T-cell (primary cell): ENCODE measurements at regions not wholly inside any gene's neighbourhood (a gene's known extent, or its start where the extent isn't known, plus 50 kb on each side); places are given as distances from the start of the nearest gene placed in this dataset.

Experiments
- ATAC-seq, 4 experiments: fragments of 200-7000 bp in 3 of 4; fragments of 150-1000 bp in 1 of 4; cut with Tn5 transposase; replicated peaks in 1 of 4; 1 replicate in 3 of 4; 2 replicates in 1 of 4; pipeline ENCODE4 v1.10.0; 2021; ENCODE audit warnings: moderate library complexity in 3 of 4, mild to moderate bottlenecking in 2 of 4, moderate number of reproducible peaks in 1 of 4
- CTCF ChIA-PET, 2 donors: fragments of 300-600 bp; sonication (Branson Sonifier 250); formaldehyde crosslinking; loops; one replicate each; lab custom pipeline; 2022; ENCODE audit warnings: antibody characterized with exemption in 2 of 2; lab: Charles Lee
- POLR2A ChIA-PET, 2 donors: fragments of 300-600 bp; sonication (Branson Sonifier 250); formaldehyde crosslinking; loops; one replicate each; lab custom pipeline; 2022; ENCODE audit warnings: antibody characterized with exemption in 2 of 2; lab: Charles Lee
- DNase-seq, 35 experiments: peaks; one replicate each; pipeline versions ENCODE4 v3.0.0 to v3.0.0-alpha.2; 2013 to 2023
- H3K27ac ChIP-seq: one replicate; pipeline ENCODE4 v1.5.1; 2013; ENCODE audit warnings: low read length
- H3K27me3 ChIP-seq, 2 experiments: replicated peaks in 1 of 2; 1 replicate in 1 of 2; 2 replicates in 1 of 2; pipeline versions ENCODE4 v1.6.1 to v1.7.0; 2013; ENCODE audit warnings: low read length in 1 of 2, mixed read lengths in 1 of 2; ENCODE audit not compliant: control insufficient read depth in 2 of 2, insufficient read depth in 2 of 2; ENCODE audit errors: extremely low read depth in 1 of 2
- H3K36me3 ChIP-seq, 2 donors: 1 replicate in 1 of 2; 2 replicates in 1 of 2; pipeline versions ENCODE4 v1.6.1 to v1.7.0; 2013; ENCODE audit warnings: low read length in 1 of 2; ENCODE audit not compliant: control insufficient read depth in 2 of 2, insufficient read depth in 1 of 2; ENCODE audit errors: extremely low read depth in 1 of 2
- H3K4me1 ChIP-seq, 2 experiments: 1 replicate in 1 of 2; 2 replicates in 1 of 2; pipeline versions ENCODE4 v1.6.1 to v1.7.0; 2013; ENCODE audit warnings: low read length in 2 of 2, mixed read lengths in 1 of 2; ENCODE audit not compliant: insufficient read depth in 2 of 2, control insufficient read depth in 1 of 2; ENCODE audit errors: extremely low read depth in 1 of 2
- H3K4me3 ChIP-seq, 2 donors: 1 replicate in 1 of 2; 2 replicates in 1 of 2; pipeline versions ENCODE4 v1.5.1 to v1.7.0; 2013; ENCODE audit warnings: mild to moderate bottlenecking in 2 of 2, low read length in 1 of 2, moderate library complexity in 1 of 2; ENCODE audit not compliant: control insufficient read depth in 1 of 2; ENCODE audit errors: extremely low read depth in 1 of 2
- H3K9me3 ChIP-seq: 2 replicates; pipeline ENCODE4 v1.7.0; 2013
- H3K27ac Mint-ChIP-seq, 2 donors: one replicate each; pipeline ENCODE4 v1.8.0; 2020 to 2021; ENCODE audit warnings: mild to moderate bottlenecking in 2 of 2, mixed read lengths in 2 of 2
- H3K27me3 Mint-ChIP-seq, 2 donors: one replicate each; pipeline ENCODE4 v1.8.0; 2021 to 2022; ENCODE audit warnings: mixed read lengths in 2 of 2
- H3K36me3 Mint-ChIP-seq: one replicate; pipeline ENCODE4 v1.8.0; 2021; ENCODE audit warnings: mixed read lengths
- H3K4me1 Mint-ChIP-seq, 3 donors: one replicate each; pipeline ENCODE4 v1.8.0; 2020 to 2022; ENCODE audit warnings: mixed read lengths in 3 of 3, mild to moderate bottlenecking in 1 of 3
- H3K4me3 Mint-ChIP-seq, 3 donors: one replicate each; pipeline ENCODE4 v1.8.0; 2020 to 2022; ENCODE audit warnings: mild to moderate bottlenecking in 3 of 3, mixed read lengths in 3 of 3, moderate library complexity in 3 of 3
- H3K9me3 Mint-ChIP-seq, 3 donors: one replicate each; pipeline ENCODE4 v1.8.0; 2020 to 2022; ENCODE audit warnings: mixed read lengths in 3 of 3
- WGBS: methylation state at CpG from one replicate; pipeline ENCODE4 v1.1.5; 2013; ENCODE audit warnings: missing lambda C conversion rate; ENCODE audit not compliant: insufficient coverage; 5-methylcytosine and 5-hydroxymethylcytosine counted together

GRCh38 chr17:37847102-37847501 lies 77.1 kb upstream of the TBC1D3K start:
- H3K4me3 Mint-ChIP-seq, result no peak overlapping the region
- peaks cover 0 to 14% of the 10 kb centered on the region in 2 experiments for H3K4me1 ChIP-seq
- DNase-seq (no peak), ATAC-seq (no peak)
- H3K4me3 ChIP-seq, result no peak overlapping the region
- H3K4me1 Mint-ChIP-seq, result peaks cover 9 to 21% (median 14%) of the 10 kb centered on the region in 3 donors
- H3K36me3 Mint-ChIP-seq, result no peaks in the 10 kb centered on the region
- H3K9me3 ChIP-seq, result no peaks in the 10 kb centered on the region
- H3K27ac Mint-ChIP-seq, result no peak overlapping the region
- CTCF ChIA-PET, result no interaction called here
- WGBS, result 74% methylated on average over 6 of the region's 7 CpGs
- H3K27ac ChIP-seq, result no peak overlapping the region
- peaks cover 0 to 33% of the 10 kb centered on the region in 2 experiments for H3K27me3 ChIP-seq
- H3K9me3 Mint-ChIP-seq, result no peaks in the 10 kb centered on the region
- H3K27me3 Mint-ChIP-seq, result peaks cover 4 to 20% of the 10 kb centered on the region in 2 donors
- H3K36me3 ChIP-seq, result no peaks in the 10 kb centered on the region
- POLR2A ChIA-PET, result no interaction called here

GRCh38 chr17:37844977-37845293 lies 79.3 kb upstream of the TBC1D3K start:
- H3K27me3 ChIP-seq, result peaks cover 0 to 37% of the 10 kb centered on the region in 2 experiments
- peak overlapping the region; percentile 25 to 66 (median 60) for H3K4me3 Mint-ChIP-seq
- no peak overlapping the region for H3K27ac Mint-ChIP-seq
- DNase-seq (no peak), ATAC-seq (no peak)
- H3K27ac ChIP-seq, result no peak overlapping the region
- H3K9me3 Mint-ChIP-seq, result no peaks in the 10 kb centered on the region
- ChIA-PET POLR2A (no interaction called here), CTCF (no interaction called here)
- no peaks in the 10 kb centered on the region for H3K36me3 ChIP-seq
- no peaks in the 10 kb centered on the region for H3K36me3 Mint-ChIP-seq
- 70% methylated on average over 13 of the region's 15 CpGs for WGBS
- H3K4me1 Mint-ChIP-seq, result peaks cover 9 to 21% (median 14%) of the 10 kb centered on the region in 3 donors
- H3K4me1 ChIP-seq, result peaks cover 0 to 14% of the 10 kb centered on the region in 2 experiments
- H3K4me3 ChIP-seq, result peak overlapping the region in 1 of 2 donors; percentile 58
- H3K9me3 ChIP-seq, result no peaks in the 10 kb centered on the region
- H3K27me3 Mint-ChIP-seq, result peaks cover 9 to 31% of the 10 kb centered on the region in 2 donors

- H3K27me3 ChIP-seq, result peaks cover 0 to 40% of the 10 kb centered on the region in 2 experiments
- peak overlapping the region; percentile 58 to 66 (median 60) for H3K4me3 Mint-ChIP-seq
- peaks cover 0 to 14% of the 10 kb centered on the region in 2 experiments for H3K4me1 ChIP-seq
- ATAC-seq (peak; percentile 72 to 82 (median 74)), DNase-seq (peak in 31 of 35 experiments; percentile 6 to 44 (median 24))
- no peaks in the 10 kb centered on the region for H3K36me3 Mint-ChIP-seq
- no peaks in the 10 kb centered on the region for H3K9me3 Mint-ChIP-seq
- peak overlapping the region; percentile 14 to 58 for H3K4me3 ChIP-seq
- POLR2A ChIA-PET, result interaction anchor here in 1 of 2 donors (0.6 kb wide), 1 partner anchor 1444 kb away, joined by 3 read pairs; no protein-coding TSS in a partner anchor
- 29% methylated on average over 26 of the region's 29 CpGs for WGBS
- H3K9me3 ChIP-seq, result no peaks in the 10 kb centered on the region
- H3K27me3 Mint-ChIP-seq, result peaks cover 9 to 35% of the 10 kb centered on the region in 2 donors
- H3K27ac ChIP-seq, result no peak overlapping the region
- H3K36me3 ChIP-seq, result no peaks in the 10 kb centered on the region
- H3K27ac Mint-ChIP-seq, result no peak overlapping the region
- H3K4me1 Mint-ChIP-seq, result peaks cover 9 to 21% (median 14%) of the 10 kb centered on the region in 3 donors
- CTCF ChIA-PET, result no interaction called here
These were observed 79.8 kb upstream of the TBC1D3K start for GRCh38 chr17:37844158-37844976.

GRCh38 chr17:37842401-37842800 lies 81.8 kb upstream of the TBC1D3K start:
- no peaks in the 10 kb centered on the region for H3K36me3 Mint-ChIP-seq
- ChIA-PET POLR2A (no interaction called here), CTCF (interaction anchor here in 1 of 2 donors (0.7 kb wide), 1 partner anchor 565 kb away, joined by 4 read pairs; no protein-coding TSS in a partner anchor)
- Histone ChIP-seq H3K4me3 (no peak overlapping the region), H3K4me1 (peaks cover 0 to 12% of the 10 kb centered on the region in 2 experiments), H3K9me3 (no peaks in the 10 kb centered on the region), H3K36me3 (no peaks in the 10 kb centered on the region), H3K27me3 (peaks cover 0 to 51% of the 10 kb centered on the region in 2 experiments), H3K27ac (no peak overlapping the region)
- H3K27ac Mint-ChIP-seq, result no peak overlapping the region
- H3K4me1 Mint-ChIP-seq, result peaks cover 5 to 14% (median 14%) of the 10 kb centered on the region in 3 donors
- H3K9me3 Mint-ChIP-seq, result no peaks in the 10 kb centered on the region
- ATAC-seq, result no peak
- 89% methylated on average over 4 of the region's 8 CpGs for WGBS
- no peak for DNase-seq
- H3K27me3 Mint-ChIP-seq, result peaks cover 14 to 49% of the 10 kb centered on the region in 2 donors
- H3K4me3 Mint-ChIP-seq, result no peak overlapping the region

GRCh38 chr17:37841232-37841631 lies 83.0 kb upstream of the TBC1D3K start:
- no peak overlapping the region for H3K27ac Mint-ChIP-seq
- no peak overlapping the region for H3K4me3 Mint-ChIP-seq
- no peak overlapping the region for H3K4me3 ChIP-seq
- no peaks in the 10 kb centered on the region for H3K9me3 ChIP-seq
- ATAC-seq (no peak), DNase-seq (no peak)
- H3K4me1 ChIP-seq, result peaks cover 0 to 12% of the 10 kb centered on the region in 2 experiments
- peaks cover 0 to 44% of the 10 kb centered on the region in 2 experiments for H3K27me3 ChIP-seq
- ChIA-PET CTCF (interaction anchor here (0.7 kb wide), 2 partner anchors 178 to 189 kb away, joined by 3 to 4 read pairs; no protein-coding TSS in a partner anchor), POLR2A (no interaction called here)
- no peaks in the 10 kb centered on the region for H3K36me3 Mint-ChIP-seq
- no peak overlapping the region for H3K27ac ChIP-seq
- 80% methylated on average over 1 of the region's 1 CpG for WGBS
- peaks cover 17 to 47% of the 10 kb centered on the region in 2 donors for H3K27me3 Mint-ChIP-seq
- no peaks in the 10 kb centered on the region for H3K9me3 Mint-ChIP-seq
- H3K36me3 ChIP-seq, result no peaks in the 10 kb centered on the region
- peaks cover 5 to 14% (median 11%) of the 10 kb centered on the region in 3 donors for H3K4me1 Mint-ChIP-seq

- POLR2A ChIA-PET, result no interaction called here
- ATAC-seq (no peak), DNase-seq (no peak)
- Histone ChIP-seq H3K27ac (no peak overlapping the region), H3K9me3 (no peaks in the 10 kb centered on the region), H3K36me3 (no peaks in the 10 kb centered on the region), H3K4me3 (no peak overlapping the region), H3K27me3 (peaks cover 0 to 46% of the 10 kb centered on the region in 2 experiments), H3K4me1 (peaks cover 0 to 12% of the 10 kb centered on the region in 2 experiments)
- no peaks in the 10 kb centered on the region for H3K9me3 Mint-ChIP-seq
- no peaks in the 10 kb centered on the region for H3K36me3 Mint-ChIP-seq
- peaks cover 15 to 49% of the 10 kb centered on the region in 2 donors for H3K27me3 Mint-ChIP-seq
- CTCF ChIA-PET, result interaction anchor here (0.7 kb wide), 2 partner anchors 177 to 188 kb away, joined by 3 to 4 read pairs; no protein-coding TSS in a partner anchor
- 87% methylated on average over 3 of the region's 7 CpGs for WGBS
- H3K27ac Mint-ChIP-seq, result no peak overlapping the region
- H3K4me3 Mint-ChIP-seq, result no peak overlapping the region
- peaks cover 5 to 14% (median 11%) of the 10 kb centered on the region in 3 donors for H3K4me1 Mint-ChIP-seq
These were observed 83.6 kb upstream of the TBC1D3K start for GRCh38 chr17:37840576-37840975.
